CD4-positive, alpha-beta memory T cell (primary cell): ENCODE measurements at regions not wholly inside any gene's neighbourhood (a gene's known extent, or its start where the extent isn't known, plus 50 kb on each side); places are given as distances from the start of the nearest gene placed in this dataset.

Experiments
- CTCF ChIA-PET: fragments of 350-600 bp; sonication (Branson Sonifier 250); formaldehyde crosslinking; loops from one replicate; lab custom pipeline; 2021; ENCODE audit warnings: inconsistent platforms; ENCODE audit not compliant: partially characterized antibody; lab: Charles Lee
- POLR2A ChIA-PET: fragments of 350-600 bp; sonication (Branson Sonifier 250); formaldehyde crosslinking; loops from one replicate; lab custom pipeline; 2021; ENCODE audit not compliant: partially characterized antibody; lab: Charles Lee
- DNase-seq, 5 donors: peaks; one replicate each; pipeline versions ENCODE4 v3.0.0 to v3.0.0-alpha.2; 2020 to 2022; ENCODE audit warnings: mixed read lengths in 1 of 5
- H3K27ac ChIP-seq: one replicate; pipeline ENCODE4 v1.7.0; 2013; ENCODE audit warnings: low read depth, low read length
- H3K27me3 ChIP-seq: 2 replicates; pipeline ENCODE4 v1.7.0; 2013; ENCODE audit warnings: mild to moderate bottlenecking, low read length, moderate library complexity; ENCODE audit not compliant: insufficient read depth
- H3K36me3 ChIP-seq: 2 replicates; pipeline ENCODE4 v1.7.0; 2013; ENCODE audit warnings: mild to moderate bottlenecking, low read length, moderate library complexity; ENCODE audit not compliant: insufficient read depth
- H3K4me1 ChIP-seq: 2 replicates; pipeline ENCODE4 v1.7.0; 2013; ENCODE audit warnings: mild to moderate bottlenecking, low read length, moderate library complexity; ENCODE audit not compliant: insufficient read depth
- H3K4me3 ChIP-seq, 2 donors: one replicate each; pipeline ENCODE4 v1.7.0; 2013; ENCODE audit warnings: low read length in 2 of 2, mild to moderate bottlenecking in 1 of 2
- H3K9me3 ChIP-seq, 2 donors: one replicate each; pipeline ENCODE4 v1.7.0; 2013; ENCODE audit warnings: low read length in 2 of 2, control low read depth in 1 of 2; ENCODE audit not compliant: control insufficient read depth in 1 of 2
- H3K27ac Mint-ChIP-seq, 7 donors: one replicate each; pipeline ENCODE4 v1.8.0; 2020 to 2021; ENCODE audit warnings: mixed read lengths in 7 of 7, mild to moderate bottlenecking in 6 of 7, inconsistent platforms in 3 of 7, moderate library complexity in 3 of 7
- H3K27me3 Mint-ChIP-seq, 2 donors: one replicate each; pipeline ENCODE4 v1.8.0; 2020 to 2021; ENCODE audit warnings: mixed read lengths in 2 of 2
- H3K36me3 Mint-ChIP-seq, 2 donors: one replicate each; pipeline ENCODE4 v1.8.0; 2020 to 2021; ENCODE audit warnings: mixed read lengths in 2 of 2, inconsistent platforms in 1 of 2, mild to moderate bottlenecking in 1 of 2
- H3K4me1 Mint-ChIP-seq, 4 donors: one replicate each; pipeline ENCODE4 v1.8.0; 2020 to 2021; ENCODE audit warnings: mixed read lengths in 4 of 4, mild to moderate bottlenecking in 1 of 4
- H3K4me3 Mint-ChIP-seq, 8 donors: one replicate each; pipeline ENCODE4 v1.8.0; 2020 to 2021; ENCODE audit warnings: mixed read lengths in 8 of 8, mild to moderate bottlenecking in 7 of 8, moderate library complexity in 6 of 8, inconsistent platforms in 3 of 8
- H3K9me3 Mint-ChIP-seq, 8 donors: one replicate each; pipeline ENCODE4 v1.8.0; 2020 to 2021; ENCODE audit warnings: mixed read lengths in 8 of 8, mild to moderate bottlenecking in 5 of 8, inconsistent platforms in 3 of 8, moderate library complexity in 1 of 8
- intact Hi-C: fragments of 100-400 bp; cut with micrococcal nuclease; formaldehyde crosslinking; loops from one replicate; pipeline ENCODE4 v1.15.1; 2023

DNA sequence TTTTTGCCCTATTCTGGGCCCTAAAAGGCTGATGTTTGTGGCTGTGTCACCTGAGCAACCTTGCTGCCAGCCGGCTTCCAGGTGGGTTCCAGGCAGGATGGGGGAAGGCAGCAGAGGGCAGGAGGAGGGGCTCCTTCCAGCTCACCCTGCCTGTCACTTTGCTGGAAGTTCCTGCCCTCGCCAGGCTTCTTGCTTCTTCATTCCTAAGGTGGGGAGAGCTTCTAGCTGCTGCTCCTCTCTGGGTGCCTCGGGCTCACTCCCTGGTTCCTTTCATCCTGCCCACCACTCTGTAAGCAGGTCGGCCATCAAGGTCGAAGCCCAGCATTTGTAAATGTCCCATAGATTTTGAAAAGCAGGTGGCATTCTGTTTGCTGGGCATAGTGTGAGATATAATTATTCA is 249.4 kb upstream of the HS6ST1 start:
- POLR2A ChIA-PET: no interaction called here
- DNase-seq: no peak
- Mint-ChIP-seq H3K4me1 (no peaks in the 10 kb centered on the region), H3K27me3 (peaks cover 2 to 3% of the 10 kb centered on the region in 2 donors), H3K27ac (peak overlapping the region in 1 of 7 donors; percentile 38), H3K4me3 (no peak overlapping the region), H3K36me3 (no peaks in the 10 kb centered on the region), H3K9me3 (no peaks in the 10 kb centered on the region)
- Histone ChIP-seq H3K27ac (no peak overlapping the region), H3K36me3 (no peaks in the 10 kb centered on the region), H3K4me3 (no peak overlapping the region), H3K9me3 (no peaks in the 10 kb centered on the region), H3K4me1 (no peaks in the 10 kb centered on the region), H3K27me3 (no peaks in the 10 kb centered on the region)
- CTCF ChIA-PET: no interaction called here
- intact Hi-C loops: no loop called here

DNA sequence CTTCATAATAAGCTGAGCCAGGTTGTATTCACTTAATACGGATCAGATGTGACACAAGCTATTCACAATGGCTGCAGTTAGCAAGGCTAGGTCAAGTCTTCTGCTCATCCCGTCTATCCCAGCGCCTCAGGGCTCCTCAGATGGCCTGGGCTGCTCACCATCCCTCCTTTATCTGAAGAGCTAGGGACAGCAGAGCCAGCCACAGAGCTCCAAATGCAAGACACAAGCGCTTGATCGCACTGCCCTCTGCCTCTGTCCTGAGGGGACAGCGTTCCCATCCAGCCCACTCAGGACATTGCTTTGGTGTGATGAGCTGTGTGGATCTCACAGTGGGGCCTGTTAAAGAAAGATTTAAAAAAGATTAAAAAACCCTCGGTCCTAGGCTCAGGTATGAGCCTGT is 254.4 kb upstream of the HS6ST1 start:
- Mint-ChIP-seq H3K27me3 (peaks cover 2 to 3% of the 10 kb centered on the region in 2 donors), H3K4me3 (no peak overlapping the region), H3K4me1 (no peaks in the 10 kb centered on the region), H3K9me3 (no peaks in the 10 kb centered on the region), H3K36me3 (no peaks in the 10 kb centered on the region), H3K27ac (no peak overlapping the region)
- Histone ChIP-seq H3K9me3 (no peaks in the 10 kb centered on the region), H3K4me3 (no peak overlapping the region), H3K4me1 (no peaks in the 10 kb centered on the region), H3K27ac (no peak overlapping the region), H3K36me3 (no peaks in the 10 kb centered on the region), H3K27me3 (no peaks in the 10 kb centered on the region)
- POLR2A ChIA-PET: no interaction called here
- no peak for DNase-seq
- intact Hi-C loops: no loop called here
- CTCF ChIA-PET: no interaction called here

GRCh38 chr2:128573531-128573930 is 254.9 kb upstream of the HS6ST1 start:
- ChIA-PET POLR2A (no interaction called here), CTCF (no interaction called here)
- H3K9me3 Mint-ChIP-seq: no peaks in the 10 kb centered on the region
- Histone ChIP-seq H3K4me3 (no peak overlapping the region), H3K27ac (no peak overlapping the region), H3K9me3 (no peaks in the 10 kb centered on the region), H3K4me1 (no peaks in the 10 kb centered on the region), H3K36me3 (no peaks in the 10 kb centered on the region), H3K27me3 (no peaks in the 10 kb centered on the region)
- no peak overlapping the region for H3K27ac Mint-ChIP-seq
- no peak overlapping the region for H3K4me3 Mint-ChIP-seq
- H3K4me1 Mint-ChIP-seq: no peaks in the 10 kb centered on the region
- H3K27me3 Mint-ChIP-seq: peaks cover 1 to 3% of the 10 kb centered on the region in 2 donors
- DNase-seq: no peak
- no peaks in the 10 kb centered on the region for H3K36me3 Mint-ChIP-seq
- intact Hi-C loops: no loop called here

DNA sequence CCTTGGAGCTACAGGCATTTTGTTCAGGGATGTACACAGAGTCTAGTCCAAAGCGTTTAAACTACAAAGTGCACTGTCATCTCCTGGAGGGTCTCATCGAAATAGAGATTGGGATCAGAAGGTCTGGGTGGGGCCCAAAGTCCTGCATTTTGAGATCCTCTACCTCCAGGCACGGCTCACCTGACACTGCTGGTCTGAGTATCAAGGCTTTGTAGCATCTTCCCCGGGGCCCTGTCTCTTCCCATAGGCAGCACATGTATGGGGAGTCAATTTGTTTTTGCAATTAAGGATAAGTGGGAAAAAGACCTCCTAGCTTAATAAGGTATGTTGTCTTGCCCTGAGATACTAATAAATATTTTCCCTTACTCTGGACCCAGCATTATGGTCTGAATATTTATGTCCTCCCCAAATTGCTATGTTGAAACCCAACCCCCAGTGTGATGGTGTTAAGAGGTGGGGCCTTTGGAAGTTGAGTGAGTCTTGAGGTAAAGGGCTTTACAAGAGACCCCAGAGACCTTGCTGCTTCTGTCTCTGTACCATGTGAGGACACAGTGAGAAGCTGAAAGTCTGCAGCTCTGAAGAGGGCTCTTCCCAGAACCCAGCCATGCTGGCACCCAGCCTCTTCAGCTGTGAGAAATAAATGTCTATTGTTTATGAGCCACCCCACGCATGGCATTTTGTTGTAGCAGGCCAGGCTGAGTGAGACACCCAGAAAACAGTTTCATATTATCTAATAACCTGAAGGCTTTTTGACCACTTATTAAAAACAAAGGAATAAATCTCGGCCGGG is 258.7 kb upstream of the HS6ST1 start:
- intact Hi-C loops: no loop called here
- Histone ChIP-seq H3K27me3 (no peaks in the 10 kb centered on the region), H3K27ac (no peak overlapping the region), H3K4me1 (no peaks in the 10 kb centered on the region), H3K36me3 (no peaks in the 10 kb centered on the region), H3K9me3 (no peaks in the 10 kb centered on the region), H3K4me3 (no peak overlapping the region)
- DNase-seq: no peak
- ChIA-PET POLR2A (no interaction called here), CTCF (no interaction called here)
- Mint-ChIP-seq H3K9me3 (no peaks in the 10 kb centered on the region), H3K27me3 (no peaks in the 10 kb centered on the region), H3K36me3 (no peaks in the 10 kb centered on the region), H3K27ac (no peak overlapping the region), H3K4me3 (no peak overlapping the region), H3K4me1 (no peaks in the 10 kb centered on the region)

GRCh38 chr2:128578406-128579390 is 260.0 kb upstream of the HS6ST1 start:
- intact Hi-C loops: no loop called here
- no peak overlapping the region for H3K4me3 ChIP-seq

GRCh38 chr2:128579825-128580224 is 261.2 kb upstream of the HS6ST1 start:
- no peak for DNase-seq
- H3K4me1 Mint-ChIP-seq: peaks cover 0 to 2% (median 0%) of the 10 kb centered on the region in 4 donors
- no peaks in the 10 kb centered on the region for H3K36me3 Mint-ChIP-seq
- no peak overlapping the region for H3K4me3 Mint-ChIP-seq
- no peaks in the 10 kb centered on the region for H3K27me3 Mint-ChIP-seq
- H3K9me3 ChIP-seq: no peaks in the 10 kb centered on the region
- ChIA-PET CTCF (no interaction called here), POLR2A (no interaction called here)
- no peak overlapping the region for H3K4me3 ChIP-seq
- H3K27me3 ChIP-seq: no peaks in the 10 kb centered on the region
- intact Hi-C loops: no loop called here
- no peak overlapping the region for H3K27ac Mint-ChIP-seq
- H3K36me3 ChIP-seq: no peaks in the 10 kb centered on the region
- H3K27ac ChIP-seq: no peak overlapping the region
- no peaks in the 10 kb centered on the region for H3K4me1 ChIP-seq
- H3K9me3 Mint-ChIP-seq: peaks cover 0 to 3% (median 0%) of the 10 kb centered on the region in 8 donors

More at GRCh38 chr2:128578406-128579390, 260.0 kb upstream of the HS6ST1 start:
- H3K36me3 Mint-ChIP-seq: no peaks in the 10 kb centered on the region
- Histone ChIP-seq H3K9me3 (no peaks in the 10 kb centered on the region), H3K27ac (no peak overlapping the region), H3K27me3 (no peaks in the 10 kb centered on the region), H3K4me1 (no peaks in the 10 kb centered on the region), H3K36me3 (no peaks in the 10 kb centered on the region)
- no peak overlapping the region for H3K4me3 Mint-ChIP-seq
- no peaks in the 10 kb centered on the region for H3K27me3 Mint-ChIP-seq
- H3K9me3 Mint-ChIP-seq: no peaks in the 10 kb centered on the region
- POLR2A ChIA-PET: no interaction called here
- H3K27ac Mint-ChIP-seq: peak overlapping the region in 1 of 7 donors; percentile 37
- no peak for DNase-seq
- CTCF ChIA-PET: no interaction called here
- H3K4me1 Mint-ChIP-seq: no peaks in the 10 kb centered on the region
